Cardiac muscle cell (in vitro differentiated cells and primary cell): ENCODE measurements at regions not wholly inside any gene's neighbourhood (a gene's known extent, or its start where the extent isn't known, plus 50 kb on each side); places are given as distances from the start of the nearest gene placed in this dataset.
"Not testable (repeated sequence)": the region's sequence is repeated elsewhere in the genome, so short reads cannot be mapped to it uniquely, and the experiment has no call there.

Experiments
- DNase-seq, 2 donors: peaks; one replicate each; pipeline versions ENCODE4 v3.0.0 to v3.0.0-alpha.2; 2010 to 2017; ENCODE audit warnings: low read depth in 1 of 2, low spot score in 1 of 2
- H3K27ac ChIP-seq: fragments of 200-600 bp; sonication (generic); 2 replicates; pipeline ENCODE4 v1.5.1; 2016
- H3K27me3 ChIP-seq: fragments of 200-600 bp; sonication (generic); 2 replicates; pipeline ENCODE4 v1.6.0; 2016; ENCODE audit warnings: control low read depth
- H3K36me3 ChIP-seq: fragments of 200-600 bp; sonication (generic); 2 replicates; pipeline ENCODE4 v1.5.1; 2016; ENCODE audit warnings: control low read depth
- H3K4me1 ChIP-seq: fragments of 200-600 bp; sonication (generic); 2 replicates; pipeline ENCODE4 v1.8.1; 2017; ENCODE audit warnings: low read depth, mild to moderate bottlenecking, mixed run types
- H3K4me3 ChIP-seq: fragments of 200-600 bp; sonication (generic); 2 replicates; pipeline ENCODE4 v1.5.1; 2016; ENCODE audit warnings: mild to moderate bottlenecking
- H3K9me3 ChIP-seq: fragments of 200-600 bp; sonication (generic); 2 replicates; pipeline ENCODE4 v1.5.1; 2017; ENCODE audit warnings: low read depth, mild to moderate bottlenecking, control low read depth
- TF ChIP-seq, protein P1 (sequence below): IDR thresholded peaks from 2 replicates; pipeline ENCODE4 v1.5.1; 2012; ENCODE audit warnings: low read depth, mild to moderate bottlenecking, low read length

DNA sequence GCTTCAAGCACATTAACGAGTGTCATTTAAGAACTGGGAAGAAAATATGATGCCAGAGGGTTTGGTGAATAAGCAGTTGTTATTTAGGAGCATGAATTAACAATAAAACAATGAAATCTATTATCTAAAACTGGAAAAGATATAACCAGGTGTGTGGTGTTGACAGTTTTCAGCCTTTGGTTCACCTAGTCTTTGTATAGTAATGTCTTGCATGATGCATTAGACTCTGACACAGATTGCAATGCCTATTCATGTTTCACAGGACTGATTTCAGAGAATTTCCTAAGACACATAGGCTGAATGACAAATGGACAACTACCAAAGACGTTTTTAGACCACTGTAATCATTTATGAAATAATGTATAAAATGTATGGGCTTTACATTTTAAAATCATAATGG is 135.1 kb upstream of the CAV2 start:
- Histone ChIP-seq H3K4me1 (no peaks in the 10 kb centered on the region), H3K9me3 (no peaks in the 10 kb centered on the region), H3K4me3 (no peak overlapping the region), H3K27ac (no peak overlapping the region), H3K27me3 (no peaks in the 10 kb centered on the region), H3K36me3 (no peaks in the 10 kb centered on the region)
- TF ChIP-seq, protein P1, sequence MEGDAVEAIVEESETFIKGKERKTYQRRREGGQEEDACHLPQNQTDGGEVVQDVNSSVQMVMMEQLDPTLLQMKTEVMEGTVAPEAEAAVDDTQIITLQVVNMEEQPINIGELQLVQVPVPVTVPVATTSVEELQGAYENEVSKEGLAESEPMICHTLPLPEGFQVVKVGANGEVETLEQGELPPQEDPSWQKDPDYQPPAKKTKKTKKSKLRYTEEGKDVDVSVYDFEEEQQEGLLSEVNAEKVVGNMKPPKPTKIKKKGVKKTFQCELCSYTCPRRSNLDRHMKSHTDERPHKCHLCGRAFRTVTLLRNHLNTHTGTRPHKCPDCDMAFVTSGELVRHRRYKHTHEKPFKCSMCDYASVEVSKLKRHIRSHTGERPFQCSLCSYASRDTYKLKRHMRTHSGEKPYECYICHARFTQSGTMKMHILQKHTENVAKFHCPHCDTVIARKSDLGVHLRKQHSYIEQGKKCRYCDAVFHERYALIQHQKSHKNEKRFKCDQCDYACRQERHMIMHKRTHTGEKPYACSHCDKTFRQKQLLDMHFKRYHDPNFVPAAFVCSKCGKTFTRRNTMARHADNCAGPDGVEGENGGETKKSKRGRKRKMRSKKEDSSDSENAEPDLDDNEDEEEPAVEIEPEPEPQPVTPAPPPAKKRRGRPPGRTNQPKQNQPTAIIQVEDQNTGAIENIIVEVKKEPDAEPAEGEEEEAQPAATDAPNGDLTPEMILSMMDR: no peak
- no peak for DNase-seq

DNA sequence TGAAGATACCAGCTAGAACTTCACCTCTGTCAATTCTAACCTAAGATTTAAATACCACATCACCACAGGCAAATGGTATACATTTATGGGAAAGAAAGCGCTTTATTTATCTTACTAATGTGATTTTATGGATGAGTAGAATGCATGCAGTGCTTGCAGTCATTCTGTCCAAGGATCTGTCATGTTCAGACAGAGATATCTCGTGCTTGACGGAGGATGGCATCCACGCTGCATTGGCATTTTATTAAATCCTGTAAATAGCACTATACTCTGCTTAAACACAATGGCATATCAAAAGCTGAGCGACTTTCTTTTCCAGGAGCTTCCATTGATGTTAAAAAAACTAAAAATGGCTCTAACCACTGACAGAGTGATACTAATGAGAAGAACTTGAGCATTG is 133.7 kb upstream of the CAV2 start:
- no peaks in the 10 kb centered on the region for H3K9me3 ChIP-seq
- H3K27me3 ChIP-seq: no peaks in the 10 kb centered on the region
- TF ChIP-seq, protein P1: no peak
- H3K27ac ChIP-seq: no peak overlapping the region
- DNase-seq: no peak
- no peaks in the 10 kb centered on the region for H3K4me1 ChIP-seq
- no peaks in the 10 kb centered on the region for H3K36me3 ChIP-seq
- H3K4me3 ChIP-seq: no peak overlapping the region

- Histone ChIP-seq H3K27ac (no peak overlapping the region), H3K9me3 (no peaks in the 10 kb centered on the region)
- DNase-seq: no peak
Measured at GRCh38 chr7:116367171-116367813, 132.2 kb upstream of the CAV2 start.

DNA sequence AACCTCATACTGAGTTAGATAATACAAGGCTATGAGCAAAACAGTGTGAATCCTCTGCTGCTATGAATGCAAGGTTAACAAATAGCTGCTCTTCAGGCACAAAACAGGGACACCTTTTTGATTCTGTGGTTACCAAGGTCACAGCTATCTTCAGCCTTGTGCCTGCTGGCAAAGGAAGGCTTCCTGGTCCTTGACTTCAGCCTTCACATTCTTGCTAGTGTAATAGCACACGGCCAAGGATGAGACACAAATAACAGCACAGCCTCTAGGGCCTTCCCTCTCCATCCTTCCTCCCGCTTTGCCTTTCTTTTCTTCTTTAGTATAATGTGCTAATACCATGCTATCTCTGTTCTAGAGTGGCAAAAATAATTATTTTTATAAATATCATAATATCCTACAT is 130.6 kb upstream of the CAV2 start:
- TF ChIP-seq, protein P1: no peak
- Histone ChIP-seq H3K27me3 (no peaks in the 10 kb centered on the region), H3K9me3 (no peaks in the 10 kb centered on the region), H3K4me1 (no peaks in the 10 kb centered on the region), H3K4me3 (no peak overlapping the region), H3K36me3 (no peaks in the 10 kb centered on the region), H3K27ac (no peak overlapping the region)
- no peak for DNase-seq

More at GRCh38 chr7:116367171-116367813, 132.2 kb upstream of the CAV2 start:
- Histone ChIP-seq H3K36me3 (no peaks in the 10 kb centered on the region), H3K27me3 (no peaks in the 10 kb centered on the region), H3K4me1 (no peaks in the 10 kb centered on the region), H3K4me3 (no peak overlapping the region)
- TF ChIP-seq, protein P1: no peak

- not testable (repeated sequence) for H3K27ac ChIP-seq, H3K36me3 ChIP-seq, H3K4me3 ChIP-seq
Measured at GRCh38 chr7:116371536-116371935, 128.0 kb upstream of the CAV2 start.

DNA sequence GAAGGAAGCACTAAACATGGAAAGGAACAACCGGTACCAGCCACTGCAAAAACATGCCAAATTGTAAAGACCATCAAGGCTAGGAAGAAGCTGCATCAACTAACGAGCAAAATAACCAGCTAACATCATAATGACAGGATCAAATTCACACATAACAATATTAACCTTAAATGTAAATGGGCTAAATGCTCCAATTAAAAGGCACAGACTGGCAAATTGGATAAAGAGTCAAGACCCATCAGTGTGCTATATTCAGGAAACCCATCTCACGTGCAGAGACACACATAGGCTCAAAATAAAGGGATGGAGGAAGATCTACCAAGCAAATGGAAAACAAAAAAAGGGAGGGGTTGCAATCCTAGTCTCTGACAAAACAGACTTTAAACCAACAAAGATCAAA is 126.3 kb upstream of the CAV2 start:
- H3K27ac ChIP-seq, H3K9me3 ChIP-seq, H3K36me3 ChIP-seq, H3K27me3 ChIP-seq, H3K4me1 ChIP-seq, H3K4me3 ChIP-seq, DNase-seq: not testable (repeated sequence)

More at GRCh38 chr7:116371536-116371935, 128.0 kb upstream of the CAV2 start:
- not testable (repeated sequence) for DNase-seq, H3K9me3 ChIP-seq, H3K4me1 ChIP-seq, H3K27me3 ChIP-seq

DNA sequence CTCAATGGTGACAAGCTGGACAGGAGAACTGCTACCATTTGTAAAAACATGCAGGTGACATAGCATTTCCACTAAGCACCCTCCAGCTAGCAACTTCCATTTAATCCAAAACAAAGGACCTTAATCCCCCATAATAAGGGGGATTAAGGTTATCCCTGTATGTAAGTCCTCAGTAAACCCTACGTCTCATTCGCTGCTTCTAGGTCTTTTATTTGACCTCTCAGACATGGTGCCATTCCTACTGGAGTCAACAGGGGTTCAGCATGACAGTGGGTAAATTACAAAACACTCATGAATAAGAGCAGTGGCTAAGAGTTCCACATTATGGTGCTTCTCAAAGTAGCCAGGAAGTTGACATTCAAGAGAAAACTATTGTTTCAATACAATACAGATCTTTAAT is 121.8 kb upstream of the CAV2 start:
- Histone ChIP-seq H3K27ac (no peak overlapping the region), H3K36me3 (no peaks in the 10 kb centered on the region), H3K4me1 (no peaks in the 10 kb centered on the region), H3K27me3 (no peaks in the 10 kb centered on the region), H3K9me3 (no peaks in the 10 kb centered on the region), H3K4me3 (no peak overlapping the region)
- DNase-seq: no peak
- TF ChIP-seq, protein P1: no peak
